ENCODE measurements at regions not wholly inside any gene's neighbourhood (a gene's known extent, or its start where the extent isn't known, plus 50 kb on each side); places are given as distances from the start of the nearest gene placed in this dataset.

- H3K36me3 ChIP-seq (ENCODE audit: control insufficient read depth in 5 of 5, insufficient read depth in 5 of 5, low read length in 5 of 5) = no peaks in the 10 kb centered on the region
- no peaks in the 10 kb centered on the region for H3K4me1 ChIP-seq (ENCODE audit: control insufficient read depth in 5 of 5, insufficient read depth in 5 of 5, low read length in 5 of 5)
Measured at GRCh38 chr12:59194794-59195193, 274.5 kb upstream of the LRIG3 start.

DNA sequence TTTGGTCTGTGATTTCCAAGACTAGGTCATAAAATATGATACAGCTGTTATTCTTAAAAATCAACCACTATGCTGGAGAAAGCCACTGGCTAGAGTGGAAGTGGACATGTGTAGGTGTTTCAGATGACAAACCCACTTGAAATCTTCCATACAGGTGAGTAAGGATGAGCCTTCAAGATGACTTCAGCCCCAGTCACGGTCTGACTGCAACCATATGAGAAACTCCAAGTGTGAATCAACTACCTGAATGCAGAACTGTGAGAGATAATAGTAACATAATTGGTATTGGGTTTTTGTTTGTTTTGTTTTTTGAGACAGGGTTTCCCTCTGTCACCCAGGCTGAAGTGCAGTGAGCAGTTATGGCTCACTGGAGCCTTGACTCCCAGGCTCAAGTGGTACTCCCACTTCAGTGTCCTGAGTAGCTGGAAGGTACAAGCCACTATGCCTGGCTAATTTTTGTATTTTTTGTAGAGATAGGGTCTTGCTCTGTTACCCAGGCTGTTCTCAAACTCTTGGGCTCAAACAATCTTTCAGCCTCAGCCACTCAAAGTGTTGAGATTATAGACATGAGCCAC is 273.3 kb upstream of the LRIG3 start:
- Histone ChIP-seq H3K27ac (ENCODE audit: low read depth, low read length) (no peak overlapping the region), H3K36me3 (ENCODE audit: control insufficient read depth in 5 of 5, insufficient read depth in 5 of 5, low read length in 5 of 5) (no peaks in the 10 kb centered on the region), H3K4me1 (ENCODE audit: control insufficient read depth in 5 of 5, insufficient read depth in 5 of 5, low read length in 5 of 5) (no peaks in the 10 kb centered on the region), H3K4me3 (ENCODE audit: low read depth in 1 of 5, low read length in 5 of 5) (no peak overlapping the region), H3K9me3 (ENCODE audit: control insufficient read depth in 5 of 5, low read length in 5 of 5) (no peaks in the 10 kb centered on the region), H3K9ac (ENCODE audit: low read length in 5 of 5) (no peak overlapping the region), H3K27me3 (ENCODE audit: control insufficient read depth in 5 of 5, insufficient read depth in 4 of 5, low read length in 5 of 5) (no peaks in the 10 kb centered on the region)

More at GRCh38 chr12:59194794-59195193, 274.5 kb upstream of the LRIG3 start:
- Histone ChIP-seq H3K27ac (ENCODE audit: low read depth, low read length) (no peak overlapping the region), H3K9me3 (ENCODE audit: control insufficient read depth in 5 of 5, low read length in 5 of 5) (no peaks in the 10 kb centered on the region), H3K27me3 (ENCODE audit: control insufficient read depth in 5 of 5, insufficient read depth in 4 of 5, low read length in 5 of 5) (no peaks in the 10 kb centered on the region), H3K9ac (ENCODE audit: low read length in 5 of 5) (no peak overlapping the region), H3K4me3 (ENCODE audit: low read depth in 1 of 5, low read length in 5 of 5) (no peak overlapping the region)

DNA sequence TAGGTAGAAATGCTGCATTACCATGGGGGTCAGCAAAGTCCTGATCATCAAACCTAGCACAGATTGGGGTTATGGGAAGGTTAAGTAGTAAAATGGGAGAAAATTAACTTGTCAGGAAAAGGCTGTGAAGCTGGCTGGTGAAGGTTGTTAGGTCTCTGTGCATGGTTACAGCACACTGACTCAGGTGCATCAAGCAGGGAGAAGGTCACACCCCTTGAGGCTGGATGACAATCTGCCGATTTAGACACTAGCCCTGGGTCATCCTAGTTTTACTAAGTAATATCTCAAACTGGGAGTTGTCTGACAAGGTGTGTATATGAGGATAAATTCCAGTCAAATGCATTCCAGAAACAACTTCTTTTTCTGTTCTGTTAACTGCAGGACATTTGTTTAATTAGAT is 271.1 kb upstream of the LRIG3 start:
- no peaks in the 10 kb centered on the region for H3K9me3 ChIP-seq (ENCODE audit: control insufficient read depth in 5 of 5, low read length in 5 of 5)
- H3K4me1 ChIP-seq (ENCODE audit: control insufficient read depth in 5 of 5, insufficient read depth in 5 of 5, low read length in 5 of 5) = no peaks in the 10 kb centered on the region
- H3K27me3 ChIP-seq (ENCODE audit: control insufficient read depth in 5 of 5, insufficient read depth in 4 of 5, low read length in 5 of 5) = no peaks in the 10 kb centered on the region
- no peak overlapping the region for H3K4me3 ChIP-seq (ENCODE audit: low read depth in 1 of 5, low read length in 5 of 5)
- no peaks in the 10 kb centered on the region for H3K36me3 ChIP-seq (ENCODE audit: control insufficient read depth in 5 of 5, insufficient read depth in 5 of 5, low read length in 5 of 5)
- H3K27ac ChIP-seq (ENCODE audit: low read depth, low read length) = no peak overlapping the region
- H3K9ac ChIP-seq (ENCODE audit: low read length in 5 of 5) = no peak overlapping the region

- H3K36me3 ChIP-seq (ENCODE audit: control insufficient read depth in 5 of 5, insufficient read depth in 5 of 5, low read length in 5 of 5) = no peaks in the 10 kb centered on the region
- H3K27ac ChIP-seq (ENCODE audit: low read depth, low read length) = no peak overlapping the region
- H3K27me3 ChIP-seq (ENCODE audit: control insufficient read depth in 5 of 5, insufficient read depth in 4 of 5, low read length in 5 of 5) = no peaks in the 10 kb centered on the region
- no peaks in the 10 kb centered on the region for H3K4me1 ChIP-seq (ENCODE audit: control insufficient read depth in 5 of 5, insufficient read depth in 5 of 5, low read length in 5 of 5)
- H3K9me3 ChIP-seq (ENCODE audit: control insufficient read depth in 5 of 5, low read length in 5 of 5) = no peaks in the 10 kb centered on the region
- H3K4me3 ChIP-seq (ENCODE audit: low read depth in 1 of 5, low read length in 5 of 5) = no peak overlapping the region
- no peak overlapping the region for H3K9ac ChIP-seq (ENCODE audit: low read length in 5 of 5)
Measured at GRCh38 chr12:59186451-59186850, 266.1 kb upstream of the LRIG3 start.

DNA sequence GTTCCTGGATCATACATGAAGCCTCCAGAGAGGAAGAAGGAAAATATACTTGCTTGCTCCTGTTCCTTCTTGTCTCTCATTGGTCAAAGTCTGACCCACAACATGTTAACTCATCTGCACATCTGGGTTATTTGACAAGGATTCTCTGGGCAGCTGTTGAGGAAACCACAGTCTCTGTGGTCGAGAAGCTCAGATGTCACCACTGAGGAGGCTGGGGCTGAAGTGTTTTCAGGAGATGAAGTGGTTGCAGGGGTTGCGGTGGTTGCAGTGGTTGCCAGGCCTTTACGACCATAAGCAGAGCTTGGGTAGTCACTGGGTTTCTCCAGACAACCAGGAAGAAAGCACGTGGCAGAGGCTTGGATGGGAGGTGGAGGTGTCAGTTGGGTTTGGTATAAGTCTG is 265.0 kb upstream of the LRIG3 start:
- Histone ChIP-seq H3K4me1 (ENCODE audit: control insufficient read depth in 5 of 5, insufficient read depth in 5 of 5, low read length in 5 of 5) (no peaks in the 10 kb centered on the region), H3K4me3 (ENCODE audit: low read depth in 1 of 5, low read length in 5 of 5) (no peak overlapping the region), H3K27me3 (ENCODE audit: control insufficient read depth in 5 of 5, insufficient read depth in 4 of 5, low read length in 5 of 5) (no peaks in the 10 kb centered on the region), H3K9ac (ENCODE audit: low read length in 5 of 5) (no peak overlapping the region), H3K27ac (ENCODE audit: low read depth, low read length) (no peak overlapping the region), H3K36me3 (ENCODE audit: control insufficient read depth in 5 of 5, insufficient read depth in 5 of 5, low read length in 5 of 5) (no peaks in the 10 kb centered on the region), H3K9me3 (ENCODE audit: control insufficient read depth in 5 of 5, low read length in 5 of 5) (no peaks in the 10 kb centered on the region)

DNA sequence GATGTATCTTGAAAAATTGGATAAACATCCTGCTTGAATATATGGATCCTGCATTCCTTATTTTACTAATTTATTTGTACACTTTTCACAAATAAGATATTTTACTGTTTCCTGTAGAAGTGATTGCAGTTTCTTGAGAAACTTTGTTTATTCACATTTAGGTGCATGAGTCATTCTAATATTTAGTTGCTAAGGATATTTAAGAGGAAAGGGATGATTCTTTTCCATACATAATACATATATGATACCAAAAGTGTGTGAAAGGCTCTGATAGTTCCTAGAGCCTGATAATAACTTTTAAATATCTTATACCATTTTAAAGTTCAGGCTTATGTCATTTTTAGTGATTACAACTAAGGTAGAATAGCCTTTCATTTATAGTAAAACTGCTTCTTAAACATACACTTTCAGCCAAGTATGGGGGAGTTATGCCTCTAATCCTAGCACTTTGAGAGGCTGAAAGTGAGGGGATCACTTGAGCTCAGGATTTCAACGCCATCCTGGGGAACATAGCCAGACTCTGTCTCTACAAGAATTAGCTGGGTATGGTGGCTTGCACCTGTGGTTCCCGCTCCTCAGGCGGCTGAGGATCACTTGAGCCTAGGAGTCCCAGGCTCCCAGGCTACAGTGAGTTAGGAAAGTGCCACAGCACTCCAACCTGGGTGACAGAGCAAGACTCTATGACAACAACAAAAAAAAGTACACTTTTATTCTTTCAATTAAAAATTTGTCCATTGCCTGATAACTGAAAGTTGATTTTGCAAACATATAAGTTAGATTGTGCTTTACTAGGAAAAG is 262.6 kb upstream of the LRIG3 start:
- Histone ChIP-seq H3K36me3 (ENCODE audit: control insufficient read depth in 5 of 5, insufficient read depth in 5 of 5, low read length in 5 of 5) (no peaks in the 10 kb centered on the region), H3K27me3 (ENCODE audit: control insufficient read depth in 5 of 5, insufficient read depth in 4 of 5, low read length in 5 of 5) (no peaks in the 10 kb centered on the region), H3K4me3 (ENCODE audit: low read depth in 1 of 5, low read length in 5 of 5) (no peak overlapping the region), H3K9me3 (ENCODE audit: control insufficient read depth in 5 of 5, low read length in 5 of 5) (no peaks in the 10 kb centered on the region), H3K4me1 (ENCODE audit: control insufficient read depth in 5 of 5, insufficient read depth in 5 of 5, low read length in 5 of 5) (no peaks in the 10 kb centered on the region), H3K9ac (ENCODE audit: low read length in 5 of 5) (no peak overlapping the region), H3K27ac (ENCODE audit: low read depth, low read length) (no peak overlapping the region)

DNA sequence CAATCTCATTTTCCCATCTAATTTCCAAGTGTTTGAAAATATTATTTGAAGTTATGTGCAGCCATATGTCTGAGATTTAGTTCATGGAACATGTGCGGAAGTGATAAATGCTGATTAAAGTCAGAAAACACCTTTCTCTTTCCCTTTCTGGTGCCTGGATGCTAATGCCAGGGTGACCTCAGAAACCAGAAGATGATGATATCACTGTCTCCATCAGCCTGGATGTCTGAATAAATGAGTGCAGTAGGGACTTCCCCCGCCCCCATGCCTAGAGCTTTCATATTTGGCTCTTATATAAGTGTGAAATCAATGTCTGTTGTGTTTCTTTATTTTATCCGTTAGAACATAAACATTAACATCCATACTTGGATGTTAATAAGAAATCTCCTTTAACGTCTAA is 261.9 kb upstream of the LRIG3 start:
- Histone ChIP-seq H3K9ac (ENCODE audit: low read length in 5 of 5) (no peak overlapping the region), H3K4me1 (ENCODE audit: control insufficient read depth in 5 of 5, insufficient read depth in 5 of 5, low read length in 5 of 5) (no peaks in the 10 kb centered on the region), H3K27me3 (ENCODE audit: control insufficient read depth in 5 of 5, insufficient read depth in 4 of 5, low read length in 5 of 5) (no peaks in the 10 kb centered on the region), H3K4me3 (ENCODE audit: low read depth in 1 of 5, low read length in 5 of 5) (no peak overlapping the region), H3K36me3 (ENCODE audit: control insufficient read depth in 5 of 5, insufficient read depth in 5 of 5, low read length in 5 of 5) (no peaks in the 10 kb centered on the region), H3K27ac (ENCODE audit: low read depth, low read length) (no peak overlapping the region), H3K9me3 (ENCODE audit: control insufficient read depth in 5 of 5, low read length in 5 of 5) (no peaks in the 10 kb centered on the region)

GRCh38 chr12:59181196-59181777 is 261.0 kb upstream of the LRIG3 start:
- Histone ChIP-seq H3K36me3 (ENCODE audit: control insufficient read depth in 5 of 5, insufficient read depth in 5 of 5, low read length in 5 of 5) (no peaks in the 10 kb centered on the region), H3K9me3 (ENCODE audit: control insufficient read depth in 5 of 5, low read length in 5 of 5) (no peaks in the 10 kb centered on the region), H3K9ac (ENCODE audit: low read length in 5 of 5) (no peak overlapping the region), H3K4me1 (ENCODE audit: control insufficient read depth in 5 of 5, insufficient read depth in 5 of 5, low read length in 5 of 5) (no peaks in the 10 kb centered on the region), H3K27ac (ENCODE audit: low read depth, low read length) (no peak overlapping the region), H3K4me3 (ENCODE audit: low read depth in 1 of 5, low read length in 5 of 5) (no peak overlapping the region), H3K27me3 (ENCODE audit: control insufficient read depth in 5 of 5, insufficient read depth in 4 of 5, low read length in 5 of 5) (no peaks in the 10 kb centered on the region)

DNA sequence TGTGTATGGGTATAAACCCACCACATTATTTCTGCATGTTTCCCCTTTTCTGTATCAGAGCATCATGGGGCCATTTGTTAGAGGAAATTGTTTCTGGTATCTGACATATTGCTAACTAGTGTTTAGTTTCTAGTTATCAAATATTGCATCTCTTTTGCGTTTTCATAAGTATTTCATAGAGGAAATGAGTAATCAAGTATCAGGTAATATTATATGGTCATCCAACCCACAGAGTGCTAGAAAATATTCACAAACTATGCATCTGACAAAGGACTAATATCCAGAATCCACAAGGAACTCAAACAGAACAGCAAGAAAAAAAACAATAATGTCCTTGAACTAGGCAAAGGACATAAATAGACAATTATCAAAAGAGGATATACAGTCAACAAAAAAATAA is 258.9 kb upstream of the LRIG3 start:
- H3K4me3 ChIP-seq (ENCODE audit: low read depth in 1 of 5, low read length in 5 of 5) = no peak overlapping the region
- no peaks in the 10 kb centered on the region for H3K4me1 ChIP-seq (ENCODE audit: control insufficient read depth in 5 of 5, insufficient read depth in 5 of 5, low read length in 5 of 5)
- H3K9me3 ChIP-seq (ENCODE audit: control insufficient read depth in 5 of 5, low read length in 5 of 5) = no peaks in the 10 kb centered on the region
- no peak overlapping the region for H3K27ac ChIP-seq (ENCODE audit: low read depth, low read length)
- no peak overlapping the region for H3K9ac ChIP-seq (ENCODE audit: low read length in 5 of 5)
- no peaks in the 10 kb centered on the region for H3K27me3 ChIP-seq (ENCODE audit: control insufficient read depth in 5 of 5, insufficient read depth in 4 of 5, low read length in 5 of 5)
- H3K36me3 ChIP-seq (ENCODE audit: control insufficient read depth in 5 of 5, insufficient read depth in 5 of 5, low read length in 5 of 5) = no peaks in the 10 kb centered on the region

DNA sequence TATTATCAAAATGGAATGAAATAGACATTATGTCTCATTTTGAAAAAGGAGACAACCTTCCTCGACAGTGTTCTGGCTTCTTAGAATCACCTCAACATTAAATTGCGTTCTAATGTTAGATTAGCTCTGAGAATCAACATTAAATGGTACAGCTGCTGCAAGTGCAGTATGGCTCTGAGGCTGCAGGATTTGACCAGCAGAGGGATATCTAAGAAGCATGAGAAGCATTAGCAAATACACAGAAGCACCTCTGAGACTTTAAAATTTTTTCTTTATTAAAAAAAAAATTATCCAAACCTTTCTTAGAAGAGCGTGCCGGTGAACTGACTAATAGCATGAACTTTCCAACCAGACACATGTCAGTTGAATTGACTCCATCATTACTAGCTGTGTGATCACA is 253.4 kb upstream of the LRIG3 start:
- Histone ChIP-seq H3K36me3 (ENCODE audit: control insufficient read depth in 5 of 5, insufficient read depth in 5 of 5, low read length in 5 of 5) (no peaks in the 10 kb centered on the region), H3K27ac (ENCODE audit: low read depth, low read length) (no peak overlapping the region), H3K4me1 (ENCODE audit: control insufficient read depth in 5 of 5, insufficient read depth in 5 of 5, low read length in 5 of 5) (no peaks in the 10 kb centered on the region), H3K9me3 (ENCODE audit: control insufficient read depth in 5 of 5, low read length in 5 of 5) (no peaks in the 10 kb centered on the region), H3K9ac (ENCODE audit: low read length in 5 of 5) (no peak overlapping the region), H3K27me3 (ENCODE audit: control insufficient read depth in 5 of 5, insufficient read depth in 4 of 5, low read length in 5 of 5) (no peaks in the 10 kb centered on the region), H3K4me3 (ENCODE audit: low read depth in 1 of 5, low read length in 5 of 5) (no peak overlapping the region)

Data from subcutaneous abdominal adipose tissue (tissue), 5 donors.